NK-92 treated with Interleukin-12 subunit alpha and Interleukin-12 subunit beta, amount 100 ng/mL, for 24 hours (cell line): ENCODE measurements at regions not wholly inside any gene's neighbourhood (a gene's known extent, or its start where the extent isn't known, plus 50 kb on each side); places are given as distances from the start of the nearest gene placed in this dataset.

Source experiments
- DNase-seq: peaks from one replicate; lab custom pipeline; 2025; lab: John Stamatoyannopoulos, UW

DNA sequence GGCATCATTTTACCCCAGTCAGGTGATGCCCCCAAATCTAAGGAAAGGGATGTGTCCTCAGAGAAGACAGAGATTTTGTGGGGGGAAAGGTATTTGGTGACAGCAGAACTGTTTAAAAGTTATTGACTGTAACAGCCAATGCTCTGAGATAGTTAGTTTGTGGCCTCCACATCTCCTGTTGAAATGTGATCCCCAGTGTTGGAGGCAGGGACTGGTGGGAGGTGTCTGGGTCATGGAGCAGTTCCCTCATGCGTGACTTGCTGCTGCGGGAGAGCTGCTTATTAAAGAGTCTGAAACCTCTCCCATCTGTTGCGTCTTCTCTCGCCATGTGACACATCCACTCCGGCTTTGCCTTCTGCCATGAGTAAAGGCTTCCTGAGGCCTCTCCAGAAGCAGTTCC is 282.8 kb upstream of the FOXQ1 start:
- no peak for DNase-seq

DNA sequence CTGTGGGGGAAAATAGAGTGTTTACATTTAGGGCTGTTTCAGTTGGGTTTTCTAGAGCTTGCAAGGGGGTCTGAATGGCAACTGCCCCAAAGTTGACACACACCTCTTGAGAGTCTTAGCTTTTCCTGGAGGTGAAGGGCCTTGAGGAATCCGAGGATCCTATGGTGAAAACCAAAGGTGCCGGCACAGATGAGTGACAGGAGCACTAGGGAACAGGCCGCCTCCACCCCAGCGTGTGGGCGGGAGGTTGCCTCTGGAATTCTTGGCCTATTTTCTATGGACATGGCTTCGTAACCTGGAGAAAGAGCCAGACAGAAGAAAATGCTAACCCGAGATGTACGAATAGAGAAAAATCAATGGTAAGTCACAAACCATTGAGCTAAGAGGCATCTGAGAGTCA is 283.2 kb upstream of the FOXQ1 start:
- no peak for DNase-seq

DNA sequence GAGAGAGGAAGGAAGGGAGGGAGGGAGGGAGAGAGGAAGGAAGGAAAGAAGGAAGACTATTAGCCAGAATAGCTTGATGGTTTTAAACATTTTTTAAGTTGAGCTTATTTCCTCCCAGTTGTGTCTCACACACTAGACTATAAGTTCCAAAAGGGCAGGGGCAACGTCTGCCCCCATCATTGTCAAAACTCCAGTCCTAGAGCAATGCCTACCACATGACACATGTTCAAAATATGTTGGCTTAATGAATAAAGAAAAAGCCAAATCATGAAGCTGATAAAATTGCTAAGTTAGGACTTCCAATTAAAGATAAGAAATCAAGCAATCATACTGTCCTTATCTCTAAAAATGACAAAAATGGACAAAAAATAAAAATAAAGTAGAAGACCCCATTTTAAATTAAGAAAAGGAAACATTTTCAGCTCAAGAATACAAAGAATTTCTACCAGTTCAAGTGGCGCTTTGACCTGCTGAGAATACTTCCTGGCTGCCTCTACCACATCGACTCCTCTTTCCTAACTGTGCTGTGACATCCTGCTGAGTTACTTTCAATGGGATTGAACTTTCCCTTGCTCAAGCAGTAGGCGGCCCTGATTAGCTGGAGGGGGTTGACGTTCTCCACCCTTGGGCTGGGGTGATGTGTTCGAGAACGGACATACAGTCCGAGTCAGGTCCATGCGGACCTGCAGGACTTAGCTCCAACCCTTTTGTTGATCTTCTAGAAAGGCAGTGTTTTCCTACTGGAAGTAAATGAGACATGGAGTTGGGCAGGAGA is 283.9 kb upstream of the FOXQ1 start:
- no peak for DNase-seq

DNA sequence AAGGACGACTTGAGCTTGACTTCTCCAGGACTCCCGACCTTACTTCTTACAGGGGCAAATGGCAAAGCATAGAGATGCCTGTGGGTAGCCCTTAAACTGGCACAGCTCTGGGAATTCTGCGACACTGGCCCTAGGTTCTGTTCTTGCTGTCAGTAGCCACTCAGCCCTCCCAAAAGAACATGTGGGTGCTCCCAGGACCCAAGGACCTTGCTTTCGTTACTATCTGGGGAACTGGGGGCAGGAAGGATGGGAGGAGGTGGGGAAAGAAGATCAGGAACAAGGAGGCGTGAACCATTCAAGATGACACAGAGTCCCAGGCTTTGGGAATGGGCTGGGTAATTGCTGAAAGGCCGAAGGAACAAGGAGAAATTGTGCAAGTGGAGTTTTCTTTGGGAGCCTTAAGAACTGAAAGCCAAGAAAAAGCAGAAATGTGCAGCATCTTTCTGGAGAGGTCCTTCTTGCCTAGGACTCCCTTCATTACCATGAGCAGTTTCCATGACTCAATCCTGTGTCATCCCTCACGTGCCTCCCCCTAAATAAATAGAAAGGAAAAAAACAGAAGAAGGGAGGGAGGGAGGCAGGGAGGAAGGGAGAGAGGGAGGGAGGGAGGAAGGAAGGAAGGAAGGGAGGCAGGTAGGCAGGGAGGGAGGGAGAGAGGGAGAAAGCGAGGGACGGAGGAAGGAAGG is 284.6 kb upstream of the FOXQ1 start:
- DNase-seq: no peak

DNA sequence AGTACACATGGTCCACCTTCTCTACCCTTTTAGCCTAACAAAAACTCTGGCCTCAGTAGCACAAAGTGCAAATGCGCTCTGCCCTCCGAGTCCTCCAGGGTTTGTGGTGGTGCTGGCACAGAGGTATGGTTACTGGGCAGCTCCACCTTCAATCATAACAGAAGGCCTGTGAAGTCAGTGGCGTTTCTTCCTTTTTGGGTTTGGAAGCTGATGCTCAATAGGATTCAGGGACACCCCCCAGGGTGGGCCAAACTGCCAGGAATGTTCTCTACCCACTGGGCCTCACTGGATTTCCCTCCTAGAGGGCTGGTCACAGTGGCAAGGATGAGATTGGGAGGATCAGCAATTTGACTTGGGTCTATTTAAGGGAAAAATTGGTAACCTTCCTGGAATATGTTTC is 286.1 kb upstream of the FOXQ1 start:
- DNase-seq: no peak

DNA sequence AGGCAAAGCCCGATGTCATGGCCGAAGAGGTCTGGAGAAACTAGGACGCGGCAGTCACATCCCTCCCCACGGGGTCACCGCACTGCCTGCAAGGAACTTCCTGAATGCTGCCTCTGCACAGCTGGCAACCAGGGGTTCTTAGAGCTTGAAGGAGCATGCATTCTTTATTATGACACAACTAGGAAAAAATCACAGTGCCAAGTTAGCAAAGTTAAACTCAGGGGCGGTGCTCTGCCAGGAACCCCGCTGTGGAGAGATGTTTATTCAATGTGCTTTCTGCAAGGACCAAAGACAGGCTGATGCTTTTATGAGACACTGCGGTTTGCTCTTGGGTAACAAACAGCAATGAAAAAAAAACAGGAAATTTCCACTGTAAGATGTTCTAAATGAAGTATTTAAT is 287.3 kb upstream of the FOXQ1 start:
- DNase-seq: no peak

DNA sequence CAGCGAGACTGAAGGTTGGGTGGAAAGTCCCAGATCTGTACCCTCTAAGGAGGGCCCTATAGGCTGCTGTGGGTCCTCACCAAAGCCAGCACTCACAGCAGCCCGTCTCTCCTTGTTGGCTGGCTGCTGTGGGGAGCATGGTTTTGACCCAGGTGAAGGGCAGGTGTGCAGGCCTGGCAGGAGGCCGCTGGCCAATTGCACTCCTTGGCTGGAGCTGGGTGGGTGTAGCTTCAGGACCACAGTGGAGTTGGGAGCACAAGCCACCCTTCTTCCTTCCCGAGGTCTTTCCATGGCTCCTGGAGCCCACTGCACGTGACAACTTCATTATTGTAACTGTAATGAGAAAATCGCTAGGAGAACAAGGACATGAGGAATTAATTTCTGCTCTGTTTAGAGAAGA is 287.7 kb upstream of the FOXQ1 start:
- no peak for DNase-seq

DNA sequence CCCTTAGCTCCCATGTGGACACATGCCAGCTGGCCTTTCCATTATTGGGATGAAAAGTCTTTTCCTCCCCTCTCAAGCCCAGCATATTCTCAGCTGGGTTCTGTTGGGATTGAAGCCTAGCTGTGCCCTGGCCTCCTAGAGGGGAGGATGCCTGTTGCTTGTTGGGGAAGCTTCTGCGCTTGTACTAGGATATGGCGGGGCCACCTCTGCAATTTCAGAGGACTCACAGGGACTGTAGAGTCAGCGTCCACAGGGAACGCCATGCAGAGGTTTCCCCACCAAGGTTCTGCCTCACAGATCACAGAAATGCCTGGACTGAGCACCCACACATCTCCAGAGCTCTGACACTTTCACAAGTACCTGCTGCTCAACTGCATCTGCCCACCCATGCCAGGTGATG is 288.7 kb upstream of the FOXQ1 start:
- no peak for DNase-seq

DNA sequence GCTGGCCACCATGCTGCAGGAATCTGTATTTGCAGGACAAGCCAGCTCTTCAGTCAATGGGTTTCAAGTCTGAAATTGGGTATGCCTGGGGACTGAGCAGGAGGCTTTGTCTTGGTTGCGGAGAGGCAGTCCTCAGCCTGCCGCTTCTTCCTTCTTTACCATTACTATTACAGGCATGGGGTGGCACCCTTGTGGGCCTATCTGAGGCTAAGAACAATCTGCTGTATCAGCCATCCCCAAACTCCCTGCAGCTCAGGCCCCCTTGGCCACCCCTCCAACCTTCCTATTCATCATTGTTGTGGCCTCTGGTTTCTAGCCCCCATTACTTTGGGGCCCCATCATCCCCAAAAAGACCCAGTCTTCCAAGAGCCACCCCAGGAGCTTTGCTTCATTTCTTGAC is 289.2 kb upstream of the FOXQ1 start:
- DNase-seq: no peak

DNA sequence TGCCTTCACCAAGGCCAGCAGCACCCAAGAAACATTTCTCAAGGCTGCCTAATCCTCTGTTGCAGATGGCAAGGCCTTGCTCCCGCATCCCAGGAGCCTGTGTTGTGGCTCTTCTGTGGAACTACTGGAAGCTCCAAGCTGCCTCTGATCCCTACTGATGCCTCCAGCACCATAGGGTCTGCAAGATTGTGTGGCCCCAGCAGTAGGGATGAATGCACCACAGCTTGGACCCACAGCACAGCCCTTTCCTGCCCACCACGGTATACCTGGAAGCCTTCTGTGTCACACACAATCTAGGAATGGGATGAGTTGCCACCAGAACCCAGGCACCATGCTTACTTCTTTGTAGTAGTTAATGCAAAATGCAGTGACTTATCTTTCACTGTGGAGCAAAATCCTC is 291.1 kb upstream of the FOXQ1 start:
- no peak for DNase-seq

DNA sequence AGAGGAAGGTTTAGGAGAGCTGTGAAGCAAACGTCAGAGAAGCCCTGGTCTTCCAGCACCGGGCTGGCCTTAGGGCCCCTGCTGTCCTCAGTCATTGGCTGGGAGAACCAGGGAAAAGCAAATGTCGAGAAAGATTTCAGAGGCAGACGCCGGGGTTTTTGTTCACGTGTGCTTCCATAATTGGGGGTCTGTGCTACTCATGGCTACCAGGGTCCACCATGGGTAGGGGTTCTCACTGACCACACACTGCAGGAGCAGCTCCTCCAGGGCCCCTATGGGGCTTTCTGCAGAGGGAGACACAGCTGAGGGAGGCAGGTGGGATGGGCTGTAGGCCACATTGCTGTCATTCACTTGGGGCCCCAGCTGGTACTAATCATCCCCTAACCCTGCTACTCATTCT is 291.8 kb upstream of the FOXQ1 start:
- no peak for DNase-seq

DNA sequence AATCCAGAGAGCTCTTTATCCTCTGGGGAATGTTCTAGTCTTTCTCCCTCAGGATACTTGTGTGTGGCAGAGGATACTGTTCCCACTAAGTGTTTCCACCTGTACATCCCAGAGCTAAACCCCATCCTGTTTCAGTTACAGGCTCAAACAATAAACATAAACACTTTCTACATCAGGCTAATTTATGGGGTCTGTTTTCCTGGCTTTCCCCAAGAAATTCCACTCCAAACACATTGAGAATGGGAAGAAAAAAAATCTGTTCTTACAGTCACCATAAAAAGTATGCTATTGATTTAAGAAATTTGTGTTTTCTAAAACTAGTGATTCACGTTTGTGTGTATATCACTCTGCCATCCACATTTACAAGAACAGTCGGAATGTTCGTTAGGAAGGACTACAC is 293.9 kb upstream of the FOXQ1 start:
- no peak for DNase-seq

DNA sequence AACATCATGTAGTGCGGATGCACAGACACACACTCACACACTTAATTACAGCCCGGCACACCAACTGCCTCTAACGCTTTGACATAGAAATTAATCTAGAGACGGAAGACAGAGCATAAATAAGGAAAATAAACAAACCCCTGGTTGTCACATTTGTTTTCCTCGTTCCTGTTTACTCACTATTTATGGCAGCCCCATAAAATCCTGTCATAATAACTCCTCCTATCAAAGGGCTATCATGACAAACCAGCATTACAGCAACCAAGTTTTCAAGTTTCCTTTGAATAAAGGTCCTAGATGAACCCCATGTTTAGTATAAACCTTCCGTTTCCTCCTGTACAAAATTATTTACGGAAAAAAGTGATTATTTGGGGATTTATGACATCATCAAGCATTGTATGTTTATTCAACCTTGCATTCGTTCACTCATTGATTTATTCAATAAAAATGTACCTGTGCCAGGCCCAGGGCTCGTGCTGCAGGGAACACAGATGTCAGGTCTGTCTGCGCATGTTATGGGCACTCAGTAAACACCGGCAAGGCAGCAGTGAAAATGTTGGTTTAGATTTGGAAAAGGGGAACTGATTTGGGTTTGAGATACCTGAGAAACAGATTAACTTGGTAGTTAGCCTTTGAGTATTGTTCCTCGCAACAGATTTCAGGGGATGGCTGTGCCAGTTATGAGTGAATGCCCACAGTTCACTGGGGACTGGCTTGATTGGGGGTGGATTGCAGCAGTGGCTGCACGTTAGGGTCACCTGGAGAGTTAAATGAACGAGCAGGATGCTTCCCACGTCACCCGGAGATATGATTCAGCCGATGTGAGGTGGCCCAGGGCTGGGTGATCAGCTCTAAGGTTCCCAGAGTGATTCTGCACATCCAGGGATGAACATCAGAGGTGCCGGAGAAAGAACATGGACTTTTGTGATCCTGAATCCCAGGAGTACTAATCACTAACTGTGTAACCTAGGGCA is 295.3 kb upstream of the FOXQ1 start:
- DNase-seq: no peak

DNA sequence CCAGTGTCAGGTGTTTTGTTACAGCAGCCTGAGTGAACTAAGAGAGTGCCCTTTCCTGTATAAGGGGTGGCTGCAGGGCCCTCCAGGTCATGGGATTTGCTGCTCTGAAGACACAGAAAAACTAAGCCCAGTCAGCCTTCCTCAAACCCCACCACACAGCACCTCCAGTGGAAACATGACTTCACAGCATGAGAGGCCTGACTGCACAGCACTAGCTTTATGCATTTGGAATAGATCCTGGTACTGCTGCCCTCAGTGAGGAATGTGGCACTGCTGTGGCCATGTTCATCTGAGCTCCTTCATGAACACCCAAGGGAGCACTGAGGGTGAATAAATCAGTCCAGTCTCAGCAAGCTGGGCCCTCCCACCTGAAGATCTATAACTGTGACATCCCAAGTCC is 296.1 kb upstream of the FOXQ1 start:
- DNase-seq: no peak

DNA sequence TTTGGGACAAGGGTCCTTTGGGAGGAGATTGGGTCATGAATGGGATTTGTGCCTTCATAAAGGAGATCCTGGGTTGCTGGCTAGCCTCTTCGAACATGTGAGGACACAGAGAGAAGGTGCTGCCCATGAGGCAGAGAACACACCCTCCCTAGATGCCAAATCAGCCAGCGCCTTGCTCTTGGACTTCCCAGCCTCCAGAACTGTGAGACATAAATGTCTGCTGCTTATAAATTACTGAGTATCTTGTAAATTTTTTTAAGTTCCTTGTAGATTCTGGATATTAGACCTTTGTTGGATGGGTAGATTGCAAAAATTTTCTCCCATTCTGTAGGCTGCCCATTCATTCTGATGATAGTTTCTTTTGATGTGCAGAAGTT is 297.5 kb upstream of the FOXQ1 start:
- no peak for DNase-seq

DNA sequence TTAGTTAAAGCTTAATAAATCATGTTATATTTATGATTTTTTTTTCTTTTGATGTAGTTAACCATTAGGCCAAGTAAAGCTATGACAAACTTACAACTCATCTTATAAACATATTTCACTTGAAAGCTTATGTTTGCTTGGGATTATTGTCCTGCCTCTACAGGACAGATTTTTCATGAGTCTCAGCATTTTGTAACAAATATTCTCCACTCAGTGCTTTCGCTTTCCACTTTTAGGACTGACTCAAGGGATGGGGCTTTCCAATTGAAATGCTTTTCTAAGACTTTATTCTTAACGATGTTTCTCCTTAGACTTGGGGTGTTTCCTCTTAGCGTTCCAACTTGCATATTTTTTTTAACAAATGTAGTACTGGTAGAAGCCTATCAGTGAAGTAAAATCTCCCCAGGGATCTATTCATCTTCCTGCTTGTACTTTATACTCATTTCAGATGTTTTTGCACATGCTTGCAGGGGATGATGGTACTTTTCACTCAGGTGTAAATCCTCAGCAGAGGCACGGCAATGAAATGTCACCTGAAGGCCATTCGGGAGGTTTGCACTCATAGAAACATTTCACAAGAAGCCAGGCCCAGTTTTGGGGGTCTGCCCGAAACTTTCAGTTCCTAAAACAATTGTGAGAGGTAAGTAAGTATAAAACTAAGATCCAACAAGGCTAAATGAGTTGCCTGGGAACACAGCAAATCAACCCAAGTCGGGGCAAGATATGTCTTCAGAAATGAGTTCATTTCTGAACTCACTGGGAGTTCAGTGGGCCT is 298.1 kb upstream of the FOXQ1 start:
- no peak for DNase-seq

DNA sequence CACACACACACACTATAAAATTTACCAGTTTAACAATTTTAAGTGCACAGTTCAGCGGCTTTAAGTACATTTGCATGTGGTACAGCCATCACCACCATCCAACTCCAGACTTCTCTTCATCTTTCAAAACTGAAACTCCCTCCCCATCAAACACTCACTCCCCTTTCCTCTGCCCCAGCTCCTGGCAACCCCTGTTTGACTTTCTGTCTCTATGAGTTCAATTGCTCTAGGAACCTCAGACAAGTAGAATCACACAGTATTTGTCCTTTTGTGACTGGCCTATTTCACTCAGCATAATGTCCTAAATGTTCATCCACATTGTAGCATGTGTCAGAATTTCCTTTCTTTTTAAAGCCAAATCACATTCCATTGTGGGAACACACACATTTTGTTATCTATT is 302.8 kb upstream of the FOXQ1 start:
- DNase-seq: no peak

DNA sequence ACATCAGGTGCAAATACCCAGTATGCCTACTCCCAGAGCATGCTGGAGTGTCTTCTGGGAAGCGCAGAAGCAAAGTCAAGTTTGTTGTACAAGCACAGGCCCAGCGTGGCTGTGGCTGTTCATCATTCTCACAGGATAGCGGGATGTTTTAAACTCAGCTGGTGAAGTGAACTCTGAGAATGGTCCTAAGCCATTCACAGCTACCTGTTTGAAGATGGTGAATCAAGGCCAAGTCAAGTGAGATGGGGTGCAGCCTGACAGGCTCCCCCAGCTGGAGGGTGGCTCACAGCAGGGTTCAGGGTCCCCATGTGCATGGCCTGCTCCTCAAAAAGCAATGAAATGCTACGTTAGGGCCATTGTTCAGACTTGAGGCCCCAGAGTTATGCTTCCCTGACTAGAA is 304.7 kb upstream of the FOXQ1 start:
- no peak for DNase-seq

DNA sequence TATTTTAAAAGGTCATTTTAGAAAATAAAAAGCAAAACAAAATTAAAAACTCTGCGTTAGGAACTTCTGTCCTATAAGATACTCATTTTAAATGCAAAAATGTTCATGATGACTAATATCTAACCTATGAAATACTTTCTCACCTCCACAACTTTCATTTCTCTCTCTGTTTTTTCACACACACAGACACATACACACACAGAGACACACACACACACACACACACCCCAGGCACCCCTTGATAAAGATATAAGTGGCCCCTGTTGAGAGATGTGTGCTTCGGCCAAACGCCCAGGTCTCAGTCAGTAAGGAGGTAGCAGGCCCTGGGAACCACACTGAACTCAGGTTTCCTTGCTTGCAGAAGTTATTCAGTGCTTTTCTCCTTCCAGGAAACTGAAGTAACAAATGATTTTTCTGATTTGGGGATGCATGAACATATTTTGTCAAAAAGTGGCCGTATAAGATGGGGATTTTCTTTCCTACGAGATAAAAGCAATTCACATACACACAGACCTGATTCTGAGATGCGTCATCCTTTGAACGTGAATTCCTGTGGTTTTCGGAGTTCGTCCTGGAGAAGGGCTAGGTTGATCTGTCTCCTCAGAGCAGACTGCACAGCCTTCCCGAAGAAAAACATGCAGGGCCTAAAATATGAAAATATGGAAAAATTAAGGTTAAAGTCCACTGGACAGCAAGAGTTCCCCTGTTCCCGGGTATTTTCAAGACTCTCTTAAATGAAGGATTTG is 306.8 kb upstream of the FOXQ1 start:
- no peak for DNase-seq

DNA sequence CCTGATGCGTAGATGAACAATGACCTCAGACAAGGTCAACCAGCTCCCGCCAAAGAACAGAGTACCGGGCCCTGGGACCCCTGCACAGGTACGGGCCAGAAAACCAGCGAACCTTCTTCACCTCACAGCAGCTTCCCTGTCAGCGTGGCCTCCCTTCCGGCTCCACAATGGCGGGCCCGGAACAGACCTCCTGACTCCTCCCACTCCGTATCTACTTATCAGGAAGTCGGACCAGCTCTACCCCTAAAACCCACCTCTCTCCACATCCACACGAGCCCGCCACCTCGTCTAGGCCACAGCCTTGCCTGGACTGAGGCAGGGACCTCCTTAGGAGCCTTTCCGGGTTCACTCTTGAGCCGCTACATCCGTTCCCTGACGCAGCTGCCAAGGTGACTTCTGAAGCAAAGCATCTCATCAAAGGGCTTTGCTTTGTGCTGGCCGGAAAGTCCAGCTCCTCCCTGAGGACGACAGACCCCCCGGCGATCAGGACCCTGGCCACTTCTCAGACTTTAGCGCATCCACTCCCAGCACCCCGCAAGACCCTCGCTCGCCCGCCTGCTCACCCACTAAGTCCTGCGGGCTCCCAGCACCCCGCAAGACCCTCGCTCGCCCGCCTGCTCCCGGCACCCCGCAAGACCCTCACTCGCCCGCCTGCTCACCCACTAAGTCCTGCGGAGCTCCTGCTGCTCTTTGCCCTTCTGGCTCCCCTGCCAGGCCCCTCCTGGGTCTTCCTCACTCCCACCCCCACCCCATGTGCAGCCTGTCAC is 308.3 kb upstream of the FOXQ1 start:
- DNase-seq: no peak

DNA sequence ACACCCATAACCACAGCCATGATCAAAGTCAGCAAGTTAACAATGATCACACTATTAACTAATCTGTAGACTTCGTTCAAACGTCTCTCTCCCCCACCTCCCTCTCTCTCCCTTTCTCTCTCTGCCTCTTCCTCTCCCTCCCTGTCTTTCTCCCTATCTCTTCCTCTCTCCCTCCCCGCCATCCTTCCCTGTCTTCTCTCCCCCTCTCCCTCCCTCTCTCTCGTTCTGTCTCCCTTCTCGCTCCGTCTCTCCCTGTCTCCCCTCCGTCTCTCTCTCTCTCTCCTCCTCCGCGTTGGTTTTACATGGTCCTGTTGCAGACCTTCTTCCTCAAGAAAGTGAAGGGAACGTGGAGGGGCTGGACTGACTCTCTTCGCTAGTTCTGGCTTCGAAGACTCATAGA is 308.9 kb upstream of the FOXQ1 start:
- no peak for DNase-seq
